AG10803 (cell line): ENCODE measurements at regions not wholly inside any gene's neighbourhood (a gene's known extent, or its start where the extent isn't known, plus 50 kb on each side); places are given as distances from the start of the nearest gene placed in this dataset.

Source experiments
- DNase-seq: peaks from one replicate; pipeline ENCODE4 v3.0.0; 2010; ENCODE audit warnings: low read depth
- H3K4me3 ChIP-seq: 2 replicates; pipeline ENCODE4 v1.5.1; 2011; ENCODE audit warnings: mild to moderate bottlenecking, low read length, control low read depth
- CTCF ChIP-seq: conservative IDR thresholded peaks from 2 replicates; pipeline ENCODE4 v1.5.1; 2011; ENCODE audit warnings: mild to moderate bottlenecking, low read length, control low read depth, inconsistent platforms

- H3K4me3 ChIP-seq = no peak overlapping the region
- TF ChIP-seq CTCF = no peak
- no peak for DNase-seq
Measured at GRCh38 chr5:152456815-152457443, 51.9 kb upstream of the NMUR2 start.

GRCh38 chr5:152462021-152462721 is 57.1 kb upstream of the NMUR2 start:
- no peak overlapping the region for H3K4me3 ChIP-seq
- DNase-seq = peak; percentile 6
- peak; percentile 41 for TF ChIP-seq CTCF

GRCh38 chr5:152464048-152464447 is 59.0 kb upstream of the NMUR2 start:
- DNase-seq = no peak
- no peak overlapping the region for H3K4me3 ChIP-seq
- no peak for TF ChIP-seq CTCF

- no peak for TF ChIP-seq CTCF
- H3K4me3 ChIP-seq = no peak overlapping the region
- no peak for DNase-seq
Measured at GRCh38 chr5:152465140-152465539, 60.1 kb upstream of the NMUR2 start.

GRCh38 chr5:152466085-152466745 is 61.1 kb upstream of the NMUR2 start:
- no peak overlapping the region for H3K4me3 ChIP-seq
- no peak for DNase-seq
- no peak for TF ChIP-seq CTCF

- TF ChIP-seq CTCF = no peak
- DNase-seq = no peak
Measured at GRCh38 chr5:152470167-152470566, 65.1 kb upstream of the NMUR2 start.

GRCh38 chr5:152472083-152472482 is 67.0 kb upstream of the NMUR2 start:
- no peak for TF ChIP-seq CTCF
- no peak overlapping the region for H3K4me3 ChIP-seq
- DNase-seq = no peak

More at GRCh38 chr5:152470167-152470566, 65.1 kb upstream of the NMUR2 start:
- H3K4me3 ChIP-seq = no peak overlapping the region
